OCI-LY7 (cell line): ENCODE measurements at regions not wholly inside any gene's neighbourhood (a gene's known extent, or its start where the extent isn't known, plus 50 kb on each side); places are given as distances from the start of the nearest gene placed in this dataset.

ENCODE experiments used
- BruUV-seq: library from RNA; stranded (reverse); fragments of 400-500 nt; replicated peaks from 2 replicates; lab custom pipeline; 2021; lab: Mats Ljungman, UMichigan
- CTCF ChIA-PET: fragments of 300-600 bp; sonication (Branson Sonifier 250); formaldehyde crosslinking; loops from one replicate; lab custom pipeline; 2022; ENCODE audit warnings: antibody characterized with exemption; ENCODE audit not compliant: unreplicated experiment; lab: Charles Lee
- POLR2A ChIA-PET: fragments of 300-600 bp; sonication (Branson Sonifier 250); formaldehyde crosslinking; loops from one replicate; lab custom pipeline; 2022; ENCODE audit warnings: antibody characterized with exemption; lab: Charles Lee
- DNase-seq: peaks from one replicate; pipeline ENCODE4 v3.0.0-alpha.2; 2015; ENCODE audit warnings: low spot score
- H2AFZ ChIP-seq: fragments of 200-600 bp; sonication (generic), shearing (Covaris generic); 2 replicates; pipeline ENCODE4 v1.6.1; 2014; ENCODE audit warnings: mild to moderate bottlenecking, antibody characterized with exemption, low read length, moderate library complexity
- H3K27ac ChIP-seq: fragments of 200-600 bp; sonication (generic); 2 replicates; pipeline ENCODE4 v1.5.1; 2014; ENCODE audit warnings: mixed run types, low read depth, mild to moderate bottlenecking, moderate library complexity, low read length, inconsistent platforms; ENCODE audit not compliant: poor library complexity, severe bottlenecking
- H3K36me3 ChIP-seq: fragments of 200-600 bp; sonication (generic); 2 replicates; pipeline ENCODE4 v1.6.1; 2014; ENCODE audit warnings: mild to moderate bottlenecking, antibody characterized with exemption, low read length, moderate library complexity, mixed read lengths; ENCODE audit not compliant: insufficient read depth
- H3K4me1 ChIP-seq: fragments of 200-600 bp; sonication (generic); 2 replicates; pipeline ENCODE4 v1.5.1; 2014; ENCODE audit warnings: mild to moderate bottlenecking, low read length; ENCODE audit not compliant: insufficient read depth, poor library complexity, severe bottlenecking
- H3K4me2 ChIP-seq: fragments of 200-600 bp; sonication (generic); 2 replicates; pipeline ENCODE4 v1.6.1; 2014; ENCODE audit warnings: mild to moderate bottlenecking, low read length
- H3K4me3 ChIP-seq: fragments of 200-600 bp; sonication (generic); 2 replicates; pipeline ENCODE4 v1.5.1; 2014; ENCODE audit warnings: mild to moderate bottlenecking, low read depth, low read length; ENCODE audit not compliant: poor library complexity, severe bottlenecking
- H3K79me2 ChIP-seq: fragments of 200-600 bp; sonication (generic); 2 replicates; pipeline ENCODE4 v1.6.1; 2016; ENCODE audit warnings: low read depth, mild to moderate bottlenecking, low read length, moderate library complexity, mixed read lengths; ENCODE audit not compliant: insufficient read depth
- H3K9me2 ChIP-seq: fragments of 200-600 bp; sonication (generic); 2 replicates; pipeline ENCODE4 v1.6.1; 2016; ENCODE audit warnings: mild to moderate bottlenecking, low read length, mixed read lengths; ENCODE audit not compliant: insufficient read depth
- H3K9me3 ChIP-seq: fragments of 200-600 bp; sonication (generic); 2 replicates; pipeline ENCODE4 v1.6.1; 2014; ENCODE audit warnings: mild to moderate bottlenecking, mixed run types, low read length, mixed read lengths
- H4K20me1 ChIP-seq: fragments of 200-600 bp; sonication (generic); 2 replicates; pipeline ENCODE4 v1.6.1; 2014; ENCODE audit warnings: mild to moderate bottlenecking, antibody characterized with exemption, low read length, moderate library complexity, mixed read lengths; ENCODE audit not compliant: insufficient read depth
- CTCF ChIP-seq: fragments of 200-600 bp; sonication (generic); conservative IDR thresholded peaks from 2 replicates; pipeline ENCODE4 v1.5.1; 2014; ENCODE audit warnings: mild to moderate bottlenecking, antibody characterized with exemption, low read length, moderate library complexity, mixed read lengths
- EZH2phosphoT487 ChIP-seq: fragments of 200-600 bp; sonication (generic); IDR thresholded peaks from 2 replicates; pipeline ENCODE4 v1.6.1; 2018; ENCODE audit warnings: low read depth, borderline replicate concordance, mild to moderate bottlenecking, mixed run types, antibody characterized with exemption, low read length, moderate library complexity, mixed read lengths
- intact Hi-C: fragments of 100-400 bp; cut with micrococcal nuclease; formaldehyde crosslinking; loops from one replicate; pipeline ENCODE4 v1.10.0; 2022; ENCODE audit not compliant: unreplicated experiment

- intact Hi-C loops: no loop called here
- DNase-seq: no peak
- H3K27ac ChIP-seq: no peak overlapping the region
- no TSS peak for BruUV-seq
- no peaks in the 10 kb centered on the region for H3K79me2 ChIP-seq
- H3K9me2 ChIP-seq: no peaks in the 10 kb centered on the region
- no peak overlapping the region for H2AFZ ChIP-seq
- TF ChIP-seq EZH2phosphoT487: no peak
- no peak for TF ChIP-seq CTCF
- no peak overlapping the region for H3K4me2 ChIP-seq
- ChIA-PET POLR2A (no interaction called here), CTCF (no interaction called here)
- H4K20me1 ChIP-seq: no peaks in the 10 kb centered on the region
- H3K4me1 ChIP-seq: no peaks in the 10 kb centered on the region
- H3K9me3 ChIP-seq: no peaks in the 10 kb centered on the region
- H3K4me3 ChIP-seq: no peak overlapping the region
- no peaks in the 10 kb centered on the region for H3K36me3 ChIP-seq
Measured at GRCh38 chr6:54698974-54699373, 147.6 kb upstream of the FAM83B start.

- no peak overlapping the region for H2AFZ ChIP-seq
- ChIA-PET POLR2A (no interaction called here), CTCF (no interaction called here)
- H3K9me3 ChIP-seq: no peaks in the 10 kb centered on the region
- H3K79me2 ChIP-seq: no peaks in the 10 kb centered on the region
- H4K20me1 ChIP-seq: no peaks in the 10 kb centered on the region
- intact Hi-C loops: no loop called here
- H3K9me2 ChIP-seq: no peaks in the 10 kb centered on the region
- no peak for DNase-seq
- BruUV-seq: no TSS peak
- TF ChIP-seq EZH2phosphoT487 (no peak), CTCF (no peak)
- H3K4me3 ChIP-seq: no peak overlapping the region
- H3K4me1 ChIP-seq: no peaks in the 10 kb centered on the region
- H3K36me3 ChIP-seq: no peaks in the 10 kb centered on the region
- H3K4me2 ChIP-seq: no peak overlapping the region
- H3K27ac ChIP-seq: no peak overlapping the region
Measured at GRCh38 chr6:54700158-54700557, 146.4 kb upstream of the FAM83B start.

GRCh38 chr6:54702772-54703171, 143.8 kb upstream of the FAM83B start:
- Histone ChIP-seq H3K9me2 (no peaks in the 10 kb centered on the region), H3K4me2 (no peak overlapping the region), H3K4me3 (no peak overlapping the region), H4K20me1 (no peaks in the 10 kb centered on the region), H3K36me3 (no peaks in the 10 kb centered on the region), H3K79me2 (no peaks in the 10 kb centered on the region), H3K9me3 (no peaks in the 10 kb centered on the region), H2AFZ (no peak overlapping the region), H3K27ac (no peak overlapping the region), H3K4me1 (no peaks in the 10 kb centered on the region)
- CTCF ChIA-PET: no interaction called here
- POLR2A ChIA-PET: no interaction called here
- DNase-seq: no peak
- intact Hi-C loops: no loop called here
- no peak for TF ChIP-seq EZH2phosphoT487
- no peak for TF ChIP-seq CTCF
- no TSS peak for BruUV-seq
